ENCODE measurements at regions not wholly inside any gene's neighbourhood (a gene's known extent, or its start where the extent isn't known, plus 50 kb on each side); places are given as distances from the start of the nearest gene placed in this dataset.
"Not testable (repeated sequence)": the region's sequence is repeated elsewhere in the genome, so short reads cannot be mapped to it uniquely, and the experiment has no call there.

DNA sequence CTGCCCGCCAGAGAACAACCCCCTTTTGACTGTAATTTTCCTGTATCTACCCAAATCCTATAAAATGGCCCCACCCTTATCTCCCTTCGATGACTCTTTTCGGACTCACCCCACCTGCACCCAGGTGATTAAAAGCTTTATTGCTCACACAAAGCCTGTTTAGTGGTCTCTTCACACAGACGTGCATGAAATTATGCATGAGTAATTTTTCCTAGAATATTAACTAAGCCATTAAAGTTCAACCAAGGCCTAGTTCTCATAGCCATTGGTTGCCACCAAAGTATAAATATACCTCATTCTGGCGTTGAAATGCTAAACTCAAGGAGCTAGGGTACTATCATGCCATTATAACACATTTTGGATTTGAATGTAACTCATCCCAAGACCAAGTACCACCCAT, 243.9 kb downstream of the ZNF608 start:
- no peak for DNase-seq

DNA sequence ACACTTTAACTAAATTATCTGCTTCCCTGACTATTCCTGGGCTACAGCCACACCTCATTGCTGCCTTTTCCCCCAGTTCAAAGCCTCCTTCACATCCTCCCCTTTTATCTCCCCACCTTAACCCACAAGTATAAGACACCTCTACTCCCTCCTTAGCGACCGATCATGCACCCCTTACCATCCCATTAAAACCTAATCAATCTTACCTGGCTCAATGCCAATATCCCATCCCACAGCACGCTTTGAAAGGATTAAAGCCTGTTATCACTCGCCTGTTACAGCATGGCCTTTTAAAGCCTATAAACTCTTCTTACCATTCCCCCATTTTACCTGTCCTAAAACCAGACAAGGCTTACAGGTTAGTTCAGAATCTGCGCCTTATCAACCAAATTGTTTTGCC, 246.6 kb downstream of the ZNF608 start:
- DNase-seq: not testable (repeated sequence)

DNA sequence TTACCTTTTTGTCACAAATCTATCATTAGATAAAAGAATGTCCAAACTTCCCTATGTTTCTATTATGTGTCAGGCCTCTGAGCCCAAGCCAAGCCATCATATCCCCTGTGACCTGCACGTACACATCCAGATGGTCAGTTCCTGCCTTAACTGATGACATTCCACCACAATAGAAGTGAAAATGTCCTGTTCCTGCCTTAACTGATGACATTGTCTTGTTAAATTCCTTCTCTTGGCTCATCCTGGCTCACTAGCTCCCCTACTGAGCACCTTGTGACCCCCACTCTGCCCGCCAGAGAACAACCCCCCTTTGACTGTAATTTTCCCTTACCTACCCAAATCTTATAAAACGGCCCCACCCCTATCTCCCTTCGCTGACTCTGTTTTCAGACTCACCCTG, 249.5 kb downstream of the ZNF608 start:
- DNase-seq: not testable (repeated sequence)

DNA sequence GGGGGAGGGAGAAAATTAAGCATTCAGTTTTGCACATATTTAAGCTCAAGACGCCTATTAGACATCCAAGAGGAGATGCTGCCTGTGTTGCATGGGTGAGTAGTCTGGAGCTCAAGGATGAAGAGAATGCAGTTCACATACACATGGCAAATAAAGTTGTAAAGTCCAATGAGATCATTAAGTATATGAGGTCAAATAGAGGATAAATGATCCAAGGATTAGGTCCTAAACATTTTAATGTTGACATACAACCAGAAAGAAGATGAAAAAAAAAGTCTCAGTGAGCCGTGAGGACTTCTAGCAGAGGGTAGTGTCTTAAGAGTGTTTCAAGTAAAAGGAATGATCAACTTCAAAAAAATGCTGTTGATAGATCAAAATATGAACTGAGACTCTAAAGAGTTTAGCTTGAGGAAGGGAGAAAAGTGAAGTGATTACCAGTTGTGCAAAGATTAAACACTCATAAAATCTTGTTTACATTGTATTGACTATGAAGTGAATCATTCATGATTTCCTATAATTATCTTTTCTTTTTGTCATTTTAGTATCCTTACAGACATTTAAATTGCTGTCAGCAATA, 251.8 kb downstream of the ZNF608 start:
- no peak for DNase-seq

DNA sequence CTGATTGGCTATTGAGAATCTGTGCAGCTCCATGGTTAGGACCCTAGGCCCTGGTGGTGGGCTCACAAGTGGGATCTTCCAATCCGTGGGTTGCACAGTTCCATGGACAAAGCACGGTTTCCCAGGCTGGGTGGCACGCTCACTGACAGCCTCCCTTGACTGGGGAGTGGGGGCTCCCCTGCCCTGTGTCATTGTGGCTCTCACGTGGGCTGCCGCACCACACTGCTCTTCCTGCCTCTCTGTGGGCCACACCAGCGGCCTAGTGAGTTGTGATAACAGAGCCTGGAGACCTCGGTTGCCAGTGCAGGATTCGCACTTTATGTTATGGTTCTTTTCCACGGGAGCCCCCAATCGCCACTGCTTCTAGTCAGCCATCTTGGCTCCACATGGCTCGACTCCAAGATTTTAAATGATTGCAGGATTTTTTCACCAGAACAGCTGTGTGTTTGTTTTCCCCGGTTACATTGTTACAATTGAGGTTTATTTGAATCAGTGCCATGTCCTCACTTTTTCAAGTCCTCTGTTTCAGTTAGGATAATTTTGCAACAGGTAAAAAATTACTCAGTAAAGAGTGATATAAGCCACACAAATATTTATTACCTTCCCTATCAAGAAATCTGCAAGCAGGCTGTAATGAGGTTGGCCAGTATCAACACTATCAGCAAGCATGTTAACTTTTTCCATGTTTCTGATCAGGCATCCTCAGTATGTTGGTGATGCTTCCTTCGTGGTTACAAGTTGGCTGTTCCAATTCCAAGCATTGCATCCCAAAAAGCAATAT, 253.8 kb downstream of the ZNF608 start:
- DNase-seq: no peak

DNA sequence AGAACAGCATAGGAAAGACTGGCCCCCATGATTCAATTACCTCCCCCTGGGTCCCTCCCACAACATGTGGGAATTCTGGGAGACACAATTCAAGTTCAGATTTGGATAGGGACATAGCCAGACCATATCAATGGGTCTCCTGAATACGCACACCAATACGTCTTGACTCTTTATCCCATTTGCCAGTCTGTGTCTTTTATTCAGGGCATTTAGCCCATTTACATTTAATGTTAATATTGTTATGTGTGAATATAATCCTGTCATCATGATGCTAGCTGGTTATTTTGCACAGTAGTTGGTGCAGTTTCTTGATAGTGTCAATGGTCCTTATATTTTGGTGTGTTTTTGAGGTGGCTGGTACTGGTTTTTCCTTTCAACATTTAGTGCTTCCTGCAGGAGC, 256.1 kb downstream of the ZNF608 start:
- not testable (repeated sequence) for DNase-seq

DNA sequence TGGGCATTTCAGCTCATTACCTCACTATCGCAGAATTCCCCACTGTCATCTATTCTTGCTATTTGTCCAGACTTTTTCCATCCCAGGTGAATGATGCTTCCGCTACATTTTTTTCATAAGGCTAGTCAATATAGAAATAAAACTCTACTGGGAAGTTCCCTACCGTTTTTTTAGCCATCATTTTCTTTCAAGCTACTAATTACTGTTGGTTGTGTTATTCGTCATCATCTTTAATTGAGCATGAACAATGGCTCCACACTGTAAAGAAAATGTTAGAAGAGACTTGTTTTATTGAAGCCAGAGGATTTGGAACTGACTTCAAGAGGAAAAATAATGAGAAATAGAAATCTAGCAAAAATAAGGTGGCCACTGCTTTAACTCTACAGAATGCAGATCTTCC, 265.0 kb downstream of the ZNF608 start:
- DNase-seq: no peak

DNA sequence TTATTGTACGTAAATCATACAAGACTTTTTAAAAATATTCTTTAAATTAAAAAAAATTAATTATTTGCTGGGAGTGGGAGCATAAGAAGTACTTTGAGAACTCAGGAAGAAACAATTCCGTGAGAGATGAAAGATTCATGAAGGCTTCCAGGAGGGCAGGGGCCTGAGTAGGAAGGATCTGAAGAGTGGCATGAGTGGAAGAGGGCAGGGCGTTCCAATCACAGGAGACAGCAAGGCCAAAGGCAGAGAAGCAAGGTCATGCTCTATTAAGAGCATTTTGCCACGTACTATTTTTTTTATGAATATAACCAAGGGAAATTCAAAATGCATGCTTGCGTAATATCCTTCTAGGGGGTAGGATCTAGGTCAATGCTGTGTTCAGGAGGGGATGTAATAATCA, 265.5 kb downstream of the ZNF608 start:
- no peak for DNase-seq

DNA sequence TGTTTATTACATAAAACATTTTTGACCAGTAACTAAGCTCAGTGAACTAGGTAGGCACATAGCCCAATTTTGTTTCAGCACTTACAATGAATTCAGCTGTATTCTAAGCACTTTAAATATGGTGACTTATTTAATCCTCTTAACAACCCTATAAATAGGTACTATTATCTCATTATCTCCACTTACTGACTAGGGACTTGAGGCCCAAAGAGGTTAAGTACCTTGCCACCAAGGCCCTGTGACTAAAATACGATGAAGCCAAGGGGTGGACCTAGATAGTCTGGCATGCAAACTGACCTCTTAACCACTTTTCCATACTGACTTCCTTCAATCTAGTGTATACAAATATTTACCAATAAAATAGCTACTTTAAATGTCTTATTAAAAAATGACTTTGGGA, 266.4 kb downstream of the ZNF608 start:
- no peak for DNase-seq

DNA sequence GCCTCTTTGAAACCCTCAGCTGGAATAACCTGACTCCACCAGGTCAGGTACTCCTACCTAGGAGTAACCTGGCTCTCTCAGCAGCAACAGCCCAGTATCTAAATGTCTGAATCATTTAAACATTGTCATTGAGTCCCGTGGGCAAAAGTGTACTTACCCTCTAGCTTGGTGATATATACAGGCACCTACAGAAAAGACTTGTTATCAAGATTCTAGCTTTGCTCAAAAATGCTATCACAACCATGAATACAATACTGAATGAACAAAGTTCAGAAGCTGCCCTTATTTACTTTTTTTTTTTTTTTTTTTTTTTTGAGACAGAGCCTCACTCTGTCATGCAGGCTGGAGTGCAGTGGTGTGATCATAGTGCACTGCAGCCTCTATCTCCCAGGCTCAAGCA, 268.2 kb downstream of the ZNF608 start:
- DNase-seq: no peak

DNA sequence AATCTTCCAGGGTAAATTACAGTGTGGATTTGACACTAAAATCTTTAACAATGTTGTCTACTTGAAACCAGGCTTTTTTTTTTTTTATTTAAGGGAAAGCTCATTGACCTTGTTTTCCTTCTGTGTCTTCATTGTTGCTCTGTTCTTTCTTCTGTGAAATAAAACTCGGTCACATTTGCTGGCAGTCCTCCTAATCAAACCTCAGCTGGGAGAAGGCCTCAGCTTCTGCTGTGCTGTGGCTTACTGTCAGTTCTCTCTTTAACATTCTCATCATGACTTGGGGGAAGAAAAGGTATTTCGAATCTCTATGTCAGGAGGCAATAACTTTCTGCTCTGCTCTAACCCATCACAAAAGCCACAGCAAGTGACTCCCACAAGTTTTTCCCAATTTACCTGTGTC, 268.9 kb downstream of the ZNF608 start:
- no peak for DNase-seq

DNA sequence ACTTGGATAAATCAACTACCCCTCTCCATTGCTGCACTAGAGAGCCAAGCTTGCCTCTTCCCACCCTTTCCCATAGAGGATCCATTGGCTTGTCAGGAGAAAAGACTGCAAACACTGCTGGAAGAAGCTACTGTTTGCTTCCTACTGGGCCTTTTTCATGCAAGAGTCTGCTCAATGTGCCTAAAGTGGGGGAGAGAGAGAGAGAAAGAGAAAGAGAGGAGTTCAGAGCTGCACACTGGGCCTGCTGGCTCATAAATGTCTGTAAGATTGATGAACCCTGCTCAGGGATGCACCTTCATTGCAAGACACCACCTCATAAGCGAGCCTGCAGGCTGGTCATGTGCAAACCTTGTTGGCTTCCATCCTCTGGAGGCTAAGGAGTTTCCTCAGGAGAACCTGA, 269.4 kb downstream of the ZNF608 start:
- DNase-seq: no peak

DNA sequence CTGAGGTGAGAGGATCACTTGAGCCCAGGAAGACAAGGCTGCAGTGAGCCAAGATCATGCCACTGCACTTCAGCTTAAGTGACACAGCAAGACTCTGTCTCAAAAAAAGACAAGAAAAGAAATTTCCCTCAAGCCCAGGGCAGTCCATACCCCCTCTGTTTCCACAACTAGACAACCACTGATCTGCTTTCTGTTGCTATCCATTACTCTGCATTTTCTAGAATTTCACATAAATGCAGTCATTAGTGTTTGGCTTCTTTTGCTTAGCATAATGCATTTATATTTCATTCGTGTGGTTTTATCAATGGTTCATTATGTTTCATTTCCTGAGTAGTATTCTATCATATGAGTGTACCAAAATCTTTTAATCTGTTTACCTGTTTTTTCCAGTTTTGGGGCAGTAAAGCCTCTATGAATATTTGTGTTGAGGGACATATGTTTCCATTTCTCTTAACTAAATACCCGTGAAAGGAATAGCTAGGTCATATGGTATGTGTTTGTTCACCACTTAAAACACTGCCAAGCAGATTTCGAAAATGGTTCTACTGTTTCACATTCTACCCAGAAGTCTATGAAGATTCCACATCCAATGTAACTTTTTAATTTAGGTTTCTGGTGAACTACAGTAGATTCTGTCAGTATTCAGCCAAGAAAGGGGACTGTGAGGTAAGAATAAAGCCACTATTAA, 271.8 kb downstream of the ZNF608 start:
- DNase-seq: no peak

DNA sequence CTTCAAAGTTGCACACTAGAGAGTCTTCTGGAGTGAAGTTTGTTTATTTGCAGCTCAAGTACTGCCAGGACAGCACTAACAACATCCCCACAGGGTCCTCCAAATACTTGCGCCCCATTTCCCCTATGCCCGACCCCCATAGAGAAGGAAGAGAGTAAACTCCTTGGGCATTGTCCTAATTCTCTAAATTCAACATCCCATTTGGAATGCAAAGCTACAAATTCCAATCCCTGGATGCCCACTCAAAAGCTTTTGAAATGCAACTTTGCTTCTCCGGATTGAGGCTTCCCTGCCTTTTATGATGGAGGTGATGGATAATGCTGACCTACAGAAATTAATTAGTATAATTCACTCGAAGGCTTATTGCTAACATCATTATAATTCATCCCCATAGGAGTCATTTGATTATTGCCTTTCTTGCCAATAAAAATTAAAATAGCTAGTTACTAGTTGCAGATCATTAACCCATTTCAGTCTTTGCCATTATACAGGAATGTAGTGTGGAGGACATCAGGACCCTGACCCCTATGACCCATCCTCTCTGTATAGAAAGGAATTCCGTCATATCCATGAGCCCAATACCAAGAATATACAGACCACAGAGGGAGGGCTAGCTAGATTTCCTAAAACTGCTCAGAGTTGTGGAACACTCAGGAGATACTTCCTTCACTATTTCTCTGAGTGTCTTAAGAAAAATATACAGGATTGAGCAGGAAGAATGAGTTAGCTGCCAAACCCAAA, 277.6 kb downstream of the ZNF608 start:
- no peak for DNase-seq

DNA sequence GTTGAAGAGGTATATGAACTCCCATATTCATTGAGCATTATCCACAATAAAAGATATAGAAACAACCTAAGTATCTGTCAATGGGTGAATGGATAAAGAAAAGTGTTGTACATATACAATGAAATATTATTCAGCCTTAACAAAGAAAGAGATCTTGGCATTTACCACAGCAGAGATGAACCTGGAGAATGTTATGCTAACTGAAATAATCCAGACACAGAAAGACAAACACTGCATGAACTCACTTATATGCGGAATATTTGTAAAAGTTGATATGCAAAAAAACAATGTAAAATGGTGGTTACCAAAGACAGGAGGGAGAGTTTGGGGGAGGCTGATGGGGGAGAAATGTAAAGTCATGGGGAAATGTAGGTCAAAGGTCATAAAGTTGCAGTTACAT, 278.7 kb downstream of the ZNF608 start:
- no peak for DNase-seq

DNA sequence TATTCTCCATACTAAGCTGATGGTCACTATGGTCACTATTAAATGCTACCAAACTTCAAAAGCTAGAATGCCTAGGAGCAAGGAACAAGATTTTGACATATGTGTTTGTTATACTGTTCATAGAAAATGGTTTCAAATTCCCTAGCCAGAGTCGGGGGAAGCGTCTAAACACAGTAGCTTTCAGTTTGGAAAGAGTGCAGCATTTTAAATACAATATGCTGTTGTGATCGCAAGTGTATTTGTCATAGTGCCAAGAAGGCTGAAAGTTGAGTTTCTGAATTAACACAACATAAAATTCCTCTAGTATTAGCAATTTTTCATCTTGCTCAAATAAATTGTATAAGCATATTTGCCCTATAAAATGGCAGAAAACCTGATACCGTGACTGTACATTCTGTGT, 280.4 kb downstream of the ZNF608 start:
- DNase-seq: no peak

DNA sequence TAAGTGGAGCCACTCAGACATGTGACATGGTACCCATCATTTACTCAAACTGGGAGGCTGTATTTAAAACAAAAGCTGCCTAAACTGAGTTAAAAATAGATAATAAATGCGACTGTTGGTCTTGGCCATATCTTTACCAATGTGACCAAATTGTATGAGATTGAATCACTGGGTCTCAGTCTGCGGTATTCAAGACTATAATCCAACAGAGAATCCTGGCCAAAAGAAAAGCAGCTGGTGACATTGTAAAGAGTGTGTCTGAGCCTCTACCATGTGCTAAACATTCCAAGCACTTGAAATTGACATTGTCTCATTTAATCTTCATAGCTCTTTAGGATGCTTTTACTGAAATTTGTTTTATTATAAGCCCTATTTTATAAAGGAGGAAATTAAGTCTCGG, 282.6 kb downstream of the ZNF608 start:
- no peak for DNase-seq

DNA sequence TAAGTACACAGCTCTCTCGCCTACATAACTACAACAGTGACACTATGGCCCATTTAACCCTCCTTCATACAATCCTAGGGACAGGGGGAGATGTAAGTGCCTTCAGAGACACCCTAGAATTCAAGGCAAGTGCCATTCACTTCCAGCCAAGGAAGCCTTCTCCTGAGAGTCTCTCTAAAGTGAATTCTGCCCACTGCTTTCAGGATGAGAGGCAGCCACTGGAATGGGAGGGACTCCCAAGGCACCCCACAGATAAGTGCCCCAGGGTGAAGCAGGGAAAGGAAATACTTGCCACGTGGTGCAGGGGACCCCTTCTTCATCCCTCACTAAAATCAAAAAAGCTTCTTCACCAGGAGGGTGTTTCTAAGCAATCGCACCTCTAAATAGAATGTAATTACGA, 283.7 kb downstream of the ZNF608 start:
- no peak for DNase-seq

DNA sequence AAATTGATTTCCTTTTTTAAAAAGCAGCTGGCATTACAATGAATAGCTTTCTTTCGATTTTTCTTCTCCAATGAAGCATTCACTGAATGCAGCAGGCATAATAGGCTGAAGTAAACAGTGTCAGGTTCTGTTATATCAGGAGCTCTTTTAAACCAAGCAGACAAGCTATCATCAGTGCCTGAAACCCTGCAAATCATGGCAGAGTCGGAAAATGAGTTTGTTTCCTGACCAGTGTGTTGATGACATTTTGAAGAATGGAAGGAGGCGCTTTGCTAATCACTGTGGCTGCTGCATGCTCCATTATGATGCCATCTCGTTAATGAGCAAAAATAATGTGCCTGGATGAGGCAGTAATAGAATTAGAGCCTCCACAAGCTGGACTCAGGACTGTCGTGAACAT, 284.5 kb downstream of the ZNF608 start:
- DNase-seq: no peak

DNA sequence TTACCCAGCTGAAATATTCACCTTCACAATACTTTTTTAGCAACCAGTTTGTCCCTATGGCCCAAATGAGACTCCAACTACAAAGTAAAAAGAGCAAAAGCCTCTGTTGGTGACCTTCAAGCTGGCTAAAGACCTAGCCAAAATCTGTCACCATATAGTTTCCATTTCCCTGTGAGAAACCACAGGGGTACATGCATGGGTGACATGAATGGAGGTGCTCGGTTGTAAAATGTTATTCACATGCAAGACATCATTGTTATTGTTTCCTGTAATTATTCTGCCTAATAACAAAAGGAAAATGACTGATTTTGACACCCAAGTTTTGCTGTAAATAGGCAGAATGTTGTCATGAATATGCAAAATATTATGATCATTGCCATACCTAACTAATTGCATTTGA, 285.3 kb downstream of the ZNF608 start:
- DNase-seq: no peak

DNA sequence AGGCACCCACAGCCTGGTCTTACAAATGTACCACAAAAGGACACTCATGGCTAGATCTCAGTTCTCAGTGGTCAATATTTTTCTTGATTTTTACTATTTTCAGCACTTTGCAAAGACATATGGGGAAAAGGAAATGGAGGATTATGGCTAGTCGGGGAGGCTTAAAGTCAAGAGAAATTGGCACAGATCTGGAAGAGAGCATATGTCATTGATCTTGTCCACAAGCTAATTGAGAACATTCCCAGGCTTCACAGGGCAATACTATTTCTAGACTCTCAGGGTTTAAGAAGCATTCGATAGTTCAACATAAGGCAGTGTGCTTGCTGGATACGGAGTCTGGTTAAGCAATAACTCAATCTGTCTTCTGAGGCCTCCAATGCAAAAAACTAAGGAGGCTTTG, 285.8 kb downstream of the ZNF608 start:
- no peak for DNase-seq

DNA sequence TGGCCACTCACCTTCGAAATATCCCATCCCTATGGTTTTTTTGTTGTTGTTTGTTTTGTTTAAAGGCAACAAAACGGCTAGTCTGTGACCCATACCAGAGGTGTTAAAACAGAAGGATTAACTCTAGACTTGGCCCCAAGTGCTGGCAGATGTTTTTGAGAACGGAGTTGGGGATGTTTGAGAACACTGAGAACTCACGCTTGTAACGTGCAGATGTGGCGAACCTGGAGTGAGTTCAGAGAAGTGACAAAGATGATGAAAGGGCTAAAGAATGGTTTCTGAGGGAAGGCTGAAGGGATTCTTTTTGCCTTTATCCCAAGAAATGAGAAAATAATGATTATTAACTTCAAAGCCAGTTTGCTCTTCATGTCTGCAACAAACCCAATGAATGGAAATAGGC, 286.5 kb downstream of the ZNF608 start:
- DNase-seq: no peak

DNA sequence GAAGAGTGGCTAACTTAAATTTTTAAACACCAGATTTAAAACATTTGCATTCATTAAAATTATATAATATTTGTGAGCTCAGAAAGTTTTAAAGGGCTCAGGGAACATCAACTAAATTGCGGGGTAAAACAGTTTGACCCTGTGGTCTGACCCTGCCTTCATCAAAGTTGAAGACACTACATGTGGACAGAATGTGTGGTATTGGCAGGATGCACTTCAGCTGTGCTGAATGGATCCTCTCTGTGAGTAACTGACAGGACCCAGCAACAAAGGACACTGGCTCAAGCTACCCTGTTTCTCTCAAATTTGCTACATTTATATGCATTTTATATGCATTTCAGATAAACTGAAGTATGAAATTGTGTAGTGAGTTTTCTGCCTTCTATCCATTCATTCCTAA, 288.5 kb downstream of the ZNF608 start:
- no peak for DNase-seq

DNA sequence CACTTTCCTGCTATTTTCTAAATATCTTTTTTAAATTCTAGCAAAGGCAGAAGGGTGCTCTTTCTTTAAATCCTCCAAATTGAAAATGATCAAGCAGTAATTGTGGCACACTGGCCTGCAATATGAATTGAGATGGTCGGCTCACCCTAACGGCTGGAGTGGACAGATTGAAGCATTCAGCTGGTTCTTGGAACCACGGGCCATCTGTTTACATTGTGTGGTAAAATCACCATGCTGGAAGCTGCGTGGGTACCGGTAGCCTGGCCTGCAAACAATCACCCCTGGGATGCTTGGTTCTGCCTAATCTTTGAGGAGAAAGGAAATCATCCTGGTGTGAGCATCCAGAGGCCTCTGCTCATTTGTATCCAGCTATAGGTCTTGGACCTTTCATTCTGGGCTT, 289.3 kb downstream of the ZNF608 start:
- DNase-seq: no peak
